NCI-H2227 (cell line): ENCODE measurements at regions not wholly inside any gene's neighbourhood (a gene's known extent, or its start where the extent isn't known, plus 50 kb on each side); places are given as distances from the start of the nearest gene placed in this dataset.
"Not testable (repeated sequence)": the region's sequence is repeated elsewhere in the genome, so short reads cannot be mapped to it uniquely, and the experiment has no call there.

Source experiments
- DNase-seq: peaks from one replicate; lab custom pipeline; 2025; ENCODE audit not compliant: unreplicated experiment; lab: John Stamatoyannopoulos, UW

- DNase-seq, result no peak
These were observed 278.3 kb upstream of the NR2F2 start for GRCh38 chr15:96052154-96052553.

DNA sequence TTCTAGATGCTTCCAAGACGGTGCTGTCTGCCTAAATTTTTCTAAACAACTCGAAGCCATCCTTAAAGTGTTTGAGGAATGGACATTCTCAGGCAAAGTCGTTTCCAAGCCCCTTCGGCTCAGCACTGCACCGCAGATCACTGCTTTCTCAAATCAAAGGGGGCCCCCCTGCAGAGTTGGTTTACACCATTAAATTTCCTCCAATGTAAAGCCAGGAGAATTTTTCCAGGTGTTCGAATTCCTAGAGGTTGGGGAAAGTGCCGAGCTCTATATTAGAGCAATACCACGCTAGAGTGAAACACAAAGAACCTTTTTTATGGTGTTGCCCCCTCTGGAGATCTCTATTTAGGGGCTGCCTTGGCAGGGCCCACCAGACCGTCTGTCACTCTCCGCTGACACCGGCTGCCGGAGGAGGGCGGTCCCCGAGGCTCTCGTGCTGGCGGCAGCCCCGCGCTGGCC is 277.9 kb upstream of the NR2F2 start:
- DNase-seq, result no peak

- peak; percentile 35 for DNase-seq
These were observed 277.3 kb upstream of the NR2F2 start for GRCh38 chr15:96053031-96053780.

DNA sequence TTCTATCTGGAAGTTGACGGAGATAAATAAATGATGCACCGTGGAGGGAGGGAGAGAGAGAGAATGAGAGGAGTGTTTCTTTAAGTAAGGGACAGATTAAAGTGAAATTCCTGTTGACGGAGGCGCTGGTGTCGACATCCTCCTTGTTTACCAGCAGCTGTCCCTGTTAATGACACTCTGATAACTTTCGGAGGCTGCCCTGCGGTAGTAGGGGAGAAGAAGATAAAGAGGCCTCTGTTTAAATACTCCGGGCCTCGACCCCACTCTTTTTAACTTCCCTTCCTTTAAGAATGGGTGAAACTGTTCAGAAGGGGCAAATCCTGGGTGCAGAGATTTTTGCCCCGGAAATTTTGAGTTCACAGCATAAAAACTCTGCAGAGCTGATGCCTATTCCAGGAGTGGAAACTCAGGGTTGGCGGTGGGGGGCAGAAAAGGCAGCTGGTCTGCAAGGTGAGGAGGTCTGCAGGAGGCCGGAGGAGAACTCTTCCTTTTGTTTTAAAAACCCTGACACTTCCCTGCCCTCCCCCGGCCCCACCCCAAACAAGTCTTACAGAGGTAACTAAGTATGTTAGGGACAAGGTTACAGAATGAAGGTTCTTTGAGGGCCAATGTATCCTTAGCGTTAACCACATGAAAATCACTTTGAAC is 276.6 kb upstream of the NR2F2 start:
- DNase-seq, result no peak

DNA sequence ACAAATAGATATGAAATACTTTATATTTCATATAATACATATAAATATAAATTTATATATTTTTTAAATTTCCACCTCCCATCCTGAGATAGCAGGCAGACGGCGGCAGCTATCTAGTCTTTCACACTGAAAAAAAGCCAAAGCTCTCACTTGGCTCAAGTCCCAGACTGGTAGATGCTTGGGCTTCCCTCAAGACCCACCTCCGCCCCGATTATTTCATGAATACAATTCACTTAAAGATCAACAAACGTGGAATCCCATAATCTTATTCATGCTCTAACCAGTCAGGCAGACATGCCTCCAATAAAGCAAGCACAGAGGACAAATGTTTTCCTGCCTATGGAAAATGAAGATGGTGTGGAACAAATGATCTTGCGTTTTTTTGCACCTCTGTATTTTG is 275.9 kb upstream of the NR2F2 start:
- DNase-seq, result no peak

GRCh38 chr15:96058103-96058851 is 272.2 kb upstream of the NR2F2 start:
- no peak for DNase-seq

GRCh38 chr15:96058852-96059103 is 271.7 kb upstream of the NR2F2 start:
- DNase-seq, result not testable (repeated sequence)

DNA sequence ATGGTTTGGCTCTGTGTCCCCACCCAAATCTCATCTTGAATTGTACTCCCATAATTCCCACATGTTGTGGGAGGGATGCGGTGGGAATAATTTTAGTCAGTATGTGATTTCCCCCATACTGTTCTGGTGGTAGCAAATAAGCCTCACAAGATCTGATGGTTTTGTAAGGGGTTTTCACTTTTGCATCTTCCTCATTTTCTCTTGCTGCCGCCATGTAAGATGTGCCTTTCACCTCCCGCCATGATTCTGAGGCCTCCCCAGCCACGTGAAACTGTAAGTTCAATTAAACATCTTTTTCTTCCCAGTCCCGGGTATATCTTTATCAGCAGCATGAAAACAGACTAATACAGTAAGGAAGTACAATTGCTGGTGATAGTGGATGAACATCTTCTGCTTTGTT is 269.9 kb upstream of the NR2F2 start:
- DNase-seq, result not testable (repeated sequence)

DNA sequence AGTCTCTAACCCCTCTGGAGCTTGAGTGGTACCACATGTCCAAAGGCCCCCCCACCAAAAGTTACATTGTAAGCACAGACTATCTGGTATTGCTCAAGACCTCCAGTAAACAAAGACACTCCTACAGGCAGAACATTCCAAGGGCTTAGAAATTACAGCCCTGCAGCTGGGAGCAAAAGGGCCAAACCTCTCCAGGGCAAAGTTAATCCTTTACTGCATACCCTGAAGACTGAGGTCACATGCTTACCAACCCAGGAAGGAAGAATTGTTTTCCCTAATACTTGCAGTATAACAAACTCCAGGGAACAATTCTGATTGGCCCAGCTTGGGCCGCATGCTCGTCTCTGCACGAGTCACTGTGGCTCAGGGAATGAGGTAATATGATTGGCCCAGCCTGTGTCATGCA is 266.1 kb upstream of the NR2F2 start:
- no peak for DNase-seq

DNA sequence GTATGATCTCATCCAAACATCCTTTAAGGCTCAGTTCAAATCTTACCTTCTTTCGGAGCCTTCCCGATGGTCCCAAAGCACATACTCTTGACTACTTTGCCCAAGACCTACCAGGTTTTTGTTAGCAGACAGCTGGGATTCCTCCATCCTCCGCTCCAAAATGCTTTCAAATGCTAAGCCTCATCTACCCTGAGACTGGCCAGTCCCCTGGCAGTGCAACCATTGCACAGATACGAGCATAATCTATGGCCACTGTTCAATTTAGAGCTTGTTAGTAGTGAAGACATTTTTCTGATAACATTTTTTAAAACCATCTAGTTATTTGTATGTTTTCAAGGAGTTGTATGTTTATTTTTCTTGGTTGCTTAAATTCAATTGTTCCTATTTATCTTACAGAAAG is 264.4 kb upstream of the NR2F2 start:
- DNase-seq, result no peak

DNA sequence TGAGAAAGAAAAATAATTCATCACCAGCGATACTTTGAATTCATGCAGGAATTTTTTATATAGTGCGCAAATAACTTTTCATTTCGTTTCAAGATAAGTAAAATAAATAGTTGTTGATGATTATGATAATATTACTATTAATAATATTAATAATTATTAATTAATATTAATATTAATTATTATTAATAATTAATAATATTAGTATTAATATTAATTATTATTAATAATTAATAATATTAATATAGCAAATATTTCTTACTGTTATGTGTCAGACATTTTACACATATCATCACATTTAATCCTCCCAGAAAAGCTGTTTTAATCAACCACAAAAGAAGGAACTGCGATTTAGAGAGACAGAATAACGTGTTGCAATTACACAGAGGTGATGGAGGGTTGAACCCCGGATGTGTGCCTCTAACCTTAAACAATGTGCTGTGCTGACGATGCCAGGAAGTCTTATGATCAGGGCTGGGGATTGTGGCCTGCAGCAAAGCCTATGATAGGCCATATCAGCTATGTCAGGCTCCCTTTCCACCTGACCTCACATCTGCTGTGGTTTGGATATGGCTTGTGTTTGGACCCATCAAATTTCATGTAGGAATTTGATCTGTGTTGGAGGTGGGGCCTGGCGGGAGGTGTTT is 263.5 kb upstream of the NR2F2 start:
- DNase-seq, result no peak

DNA sequence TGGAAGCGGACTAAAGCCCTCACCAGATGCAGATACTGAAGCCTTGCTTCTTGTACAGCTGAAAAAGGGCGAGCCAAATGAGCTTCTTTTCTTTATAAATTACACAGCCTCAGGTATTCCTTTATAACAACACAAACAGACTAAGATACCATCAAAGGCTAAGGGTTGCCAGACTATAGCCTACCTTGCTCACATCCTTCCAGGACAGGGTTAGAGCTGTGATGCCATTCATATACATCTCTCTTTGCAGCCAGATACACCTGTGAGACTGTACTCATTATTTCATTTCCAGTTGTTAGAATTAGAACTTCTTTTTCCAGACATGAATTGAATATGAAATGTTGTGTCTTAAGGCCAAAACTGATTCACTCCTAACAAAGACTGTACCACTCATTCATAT is 262.8 kb upstream of the NR2F2 start:
- DNase-seq, result no peak

- no peak for DNase-seq
These were observed 261.6 kb upstream of the NR2F2 start for GRCh38 chr15:96068897-96069296.

- DNase-seq, result no peak
These were observed 259.9 kb upstream of the NR2F2 start for GRCh38 chr15:96070636-96071035.

DNA sequence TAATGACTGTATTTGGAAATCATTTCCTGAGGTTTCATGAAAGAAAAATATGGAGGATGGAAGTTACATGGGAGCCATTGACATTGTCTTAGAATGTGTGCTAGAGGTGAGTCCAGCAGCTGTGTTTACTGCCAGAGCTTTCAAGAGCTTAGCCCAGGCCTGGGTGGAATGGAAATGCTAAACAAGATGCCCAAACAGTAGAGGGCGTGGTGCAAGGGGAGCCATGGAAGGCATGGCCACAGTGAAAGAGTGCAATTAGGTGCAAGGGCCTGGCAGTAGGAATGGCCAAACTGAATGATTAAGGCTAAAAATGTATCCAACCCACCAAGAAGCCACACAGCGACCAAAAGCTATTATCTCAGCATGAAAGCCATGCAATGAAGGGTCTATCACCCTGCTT is 257.7 kb upstream of the NR2F2 start:
- DNase-seq, result no peak

DNA sequence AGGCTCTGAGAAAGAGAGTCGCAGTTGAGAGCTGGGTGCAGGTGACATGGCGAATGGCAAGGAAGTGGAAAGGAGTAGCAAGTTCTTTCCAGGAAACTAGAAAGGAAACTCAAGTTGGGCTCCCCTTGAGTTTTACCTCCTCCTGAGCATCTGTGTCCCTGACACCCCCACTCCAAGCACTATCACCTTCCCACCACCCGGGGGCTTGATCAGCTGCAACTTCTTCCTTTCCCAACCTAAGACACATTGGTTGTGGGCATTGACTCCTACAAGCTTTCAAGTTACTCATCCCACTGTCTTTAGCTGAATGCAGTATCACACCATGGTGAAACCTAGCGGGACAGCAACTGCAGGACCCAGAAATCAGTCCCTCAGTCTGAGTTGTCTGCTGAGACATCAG is 256.6 kb upstream of the NR2F2 start:
- no peak for DNase-seq

- DNase-seq, result no peak
These were observed 254.6 kb upstream of the NR2F2 start for GRCh38 chr15:96075895-96076294.

DNA sequence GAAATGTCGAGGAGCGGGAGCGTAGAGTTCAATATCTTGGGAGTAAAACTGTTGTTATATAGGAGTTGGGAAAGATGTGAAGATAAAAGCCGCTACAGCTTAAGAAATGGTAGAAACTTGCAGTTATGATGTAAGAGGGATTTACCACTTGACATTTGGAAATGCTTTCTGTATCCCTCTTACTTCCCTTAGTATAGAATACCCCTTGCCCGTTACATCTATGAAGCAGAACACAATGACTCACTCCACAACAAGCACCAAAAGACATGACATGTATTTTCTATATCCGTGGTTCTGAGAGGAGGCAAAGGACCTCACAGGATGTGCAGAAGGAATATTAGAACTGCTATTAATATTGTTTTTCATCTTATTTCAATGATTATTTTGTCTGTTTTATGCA is 254.2 kb upstream of the NR2F2 start:
- no peak for DNase-seq

DNA sequence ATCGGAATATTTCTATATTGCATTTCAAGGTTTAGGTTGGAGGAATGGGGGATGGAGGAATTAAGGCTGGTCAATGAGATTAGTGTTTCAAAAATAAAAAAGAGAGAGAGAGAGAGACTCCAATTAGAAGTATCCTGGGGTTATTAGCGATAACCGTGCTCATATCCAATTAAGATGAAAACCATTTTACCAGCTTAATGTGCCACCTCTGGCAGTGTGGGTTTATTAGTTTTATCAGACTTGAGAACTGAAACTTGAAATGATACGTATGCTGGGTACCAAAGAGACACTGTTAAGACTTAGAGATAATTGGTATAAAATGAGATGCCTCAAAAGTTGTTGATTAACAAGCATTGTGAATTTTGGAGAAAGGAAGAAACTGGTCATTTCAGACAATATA is 251.5 kb upstream of the NR2F2 start:
- no peak for DNase-seq

- no peak for DNase-seq
These were observed 250.6 kb upstream of the NR2F2 start for GRCh38 chr15:96079882-96080281.

- no peak for DNase-seq
These were observed 244.3 kb upstream of the NR2F2 start for GRCh38 chr15:96086164-96086563.
